Lower leg skin (tissue), 4 donors: ENCODE measurements at regions not wholly inside any gene's neighbourhood (a gene's known extent, or its start where the extent isn't known, plus 50 kb on each side); places are given as distances from the start of the nearest gene placed in this dataset.

Source experiments
- DNase-seq, 2 donors: peaks; one replicate each; pipeline ENCODE4 v3.0.0-alpha.2; 2019; ENCODE audit warnings: low spot score in 2 of 2
- H3K4me3 ChIP-seq: fragments of 200-600 bp; sonication (generic); 2 replicates; pipeline ENCODE4 v1.5.1; 2017; ENCODE audit warnings: mild to moderate bottlenecking, low read depth; ENCODE audit not compliant: poor library complexity, severe bottlenecking
- CTCF ChIP-seq, 3 donors: fragments of 450-650 bp; IDR thresholded peaks; one replicate each; pipeline ENCODE4 v1.5.1; 2016; ENCODE audit warnings: antibody characterized with exemption in 3 of 3, mild to moderate bottlenecking in 3 of 3, moderate library complexity in 2 of 3
- POLR2A ChIP-seq, 2 donors: fragments of 450-650 bp; IDR thresholded peaks; one replicate each; pipeline ENCODE4 v1.6.1; 2016 to 2017; ENCODE audit warnings: antibody characterized with exemption in 2 of 2, mild to moderate bottlenecking in 1 of 2, moderate library complexity in 1 of 2
- WGBS, 2 donors: methylation state at CpG; one replicate each; pipeline ENCODE4 v1.1.5; 2018; 5-methylcytosine and 5-hydroxymethylcytosine counted together
- intact Hi-C: fragments of 100-400 bp; cut with DNase I; formaldehyde crosslinking; loops from one replicate; pipeline ENCODE4 v1.15.0; 2023; ENCODE audit warnings: low total_unique reads

- intact Hi-C loops, result no loop called here
- peak in 1 of 2 donors; percentile 72 for DNase-seq
- no peak for TF ChIP-seq CTCF (IDR thresholded peaks at IDR 0.05)
- no peak overlapping the region for H3K4me3 ChIP-seq
- 90 to 94% methylated on average over 2 to 3 of the region's 3 CpGs for WGBS, 2 donors
Measured at GRCh38 chr1:30335389-30335996, 387.9 kb downstream of the MATN1 start.

- intact Hi-C loops, result no loop called here
- no peak for TF ChIP-seq CTCF (IDR thresholded peaks at IDR 0.05)
- TF ChIP-seq POLR2A (IDR thresholded peaks at IDR 0.05), result no peak
- 82 to 100% methylated on average over 2 of the region's 2 CpGs for WGBS, 2 donors
- no peak overlapping the region for H3K4me3 ChIP-seq
- DNase-seq, result peak in 1 of 2 donors; percentile 60
Measured at GRCh38 chr1:30334767-30335166, 388.6 kb downstream of the MATN1 start.

GRCh38 chr1:30332116-30333094 lies 391.0 kb downstream of the MATN1 start:
- H3K4me3 ChIP-seq, result no peak overlapping the region
- peak in 1 of 2 donors; percentile 58 for DNase-seq
- intact Hi-C loops, result no loop called here
- WGBS, 2 donors, result 87 to 89% methylated on average over 17 to 18 of the region's 18 CpGs
- TF ChIP-seq POLR2A (IDR thresholded peaks at IDR 0.05) (no peak), CTCF (IDR thresholded peaks at IDR 0.05) (no peak)

GRCh38 chr1:30331415-30332065 lies 391.8 kb downstream of the MATN1 start:
- no peak overlapping the region for H3K4me3 ChIP-seq
- intact Hi-C loops, result no loop called here
- TF ChIP-seq POLR2A (IDR thresholded peaks at IDR 0.05) (no peak), CTCF (IDR thresholded peaks at IDR 0.05) (no peak)
- 73 to 81% methylated on average over 8 of the region's 8 CpGs for WGBS, 2 donors
- DNase-seq, result peak in 1 of 2 donors; percentile 79

- 76 to 77% methylated on average over 7 of the region's 7 CpGs for WGBS, 2 donors
- intact Hi-C loops, result no loop called here
- DNase-seq, result no peak
Measured at GRCh38 chr1:30330644-30331043, 392.7 kb downstream of the MATN1 start.

More at GRCh38 chr1:30330644-30331043, 392.7 kb downstream of the MATN1 start:
- TF ChIP-seq POLR2A (IDR thresholded peaks at IDR 0.05), result no peak
- no peak for TF ChIP-seq CTCF (IDR thresholded peaks at IDR 0.05)
- H3K4me3 ChIP-seq, result no peak overlapping the region
